ENCODE measurements at regions not wholly inside any gene's neighbourhood (a gene's known extent, or its start where the extent isn't known, plus 50 kb on each side); places are given as distances from the start of the nearest gene placed in this dataset.

GRCh38 chr14:36408388-36408787 is 88.0 kb upstream of the MBIP start:
- peak; percentile 3 for DNase-seq

GRCh38 chr14:36405589-36406274 is 85.3 kb upstream of the MBIP start:
- no peak for DNase-seq

GRCh38 chr14:36402867-36403266 is 82.4 kb upstream of the MBIP start:
- DNase-seq = no peak

- DNase-seq = no peak
Measured at GRCh38 chr14:36398463-36399291, 78.2 kb upstream of the MBIP start.

- no peak for DNase-seq
Measured at GRCh38 chr14:36397357-36397756, 76.9 kb upstream of the MBIP start.

GRCh38 chr14:36396798-36397197 is 76.4 kb upstream of the MBIP start:
- DNase-seq = no peak

- no peak for DNase-seq
Measured at GRCh38 chr14:36394593-36394992, 74.2 kb upstream of the MBIP start.

- no peak for DNase-seq
Measured at GRCh38 chr14:36390718-36391117, 70.3 kb upstream of the MBIP start.

GRCh38 chr14:36383767-36384431 is 63.5 kb upstream of the MBIP start:
- no peak for DNase-seq

- DNase-seq = peak; percentile 89
Measured at GRCh38 chr14:36373982-36374673, 53.7 kb upstream of the MBIP start.

Data from OCI-M1 (cell line).